SK-N-SH (cell line): ENCODE measurements at regions not wholly inside any gene's neighbourhood (a gene's known extent, or its start where the extent isn't known, plus 50 kb on each side); places are given as distances from the start of the nearest gene placed in this dataset.

Experiments
- CTCF ChIP-seq: fragments of 200-600 bp; sonication (generic); IDR thresholded peaks from 2 replicates; pipeline ENCODE4 v1.6.1; 2017; ENCODE audit warnings: antibody characterized with exemption, mild to moderate bottlenecking, moderate library complexity
- POLR2AphosphoS5 ChIP-seq: IDR thresholded peaks from 2 replicates; pipeline ENCODE4 v1.6.1; 2012; ENCODE audit warnings: low read depth, low read length
- RXRA ChIP-seq: IDR thresholded peaks from 2 replicates; pipeline ENCODE4 v1.4.0; 2012; ENCODE audit warnings: low read depth, mild to moderate bottlenecking, borderline replicate concordance

GRCh38 chr12:3365463-3366411 lies 125.3 kb upstream of the PRMT8 start:
- no peak for TF ChIP-seq POLR2AphosphoS5
- TF ChIP-seq CTCF = no peak
- no peak for TF ChIP-seq RXRA
